ENCODE measurements at regions not wholly inside any gene's neighbourhood (a gene's known extent, or its start where the extent isn't known, plus 50 kb on each side); places are given as distances from the start of the nearest gene placed in this dataset.

DNA sequence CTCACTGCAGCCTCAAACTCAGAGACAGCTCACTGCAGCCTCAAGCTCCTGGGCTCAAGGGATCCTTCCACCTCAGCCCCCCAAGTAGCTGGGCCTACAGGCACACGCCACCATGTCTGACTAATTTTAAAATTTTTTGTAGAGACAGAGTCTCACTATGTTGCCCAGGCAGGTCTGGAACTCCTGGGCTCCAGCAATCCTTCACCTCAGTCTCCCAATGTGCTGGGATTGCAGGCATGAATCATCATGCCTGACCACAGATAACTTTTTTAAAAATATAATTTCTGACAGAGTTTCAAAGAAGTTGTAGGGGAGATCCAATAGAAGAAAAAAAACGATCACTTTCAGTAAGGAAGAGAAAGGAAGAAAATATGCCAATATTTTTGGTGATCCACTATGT lies 189.7 kb upstream of the CDKN3 start:
- Histone ChIP-seq H3K4me2 (no peak overlapping the region), H3K4me1 (ENCODE audit: control insufficient read depth in 1 of 2, insufficient read depth in 2 of 2, low read depth in 1 of 2, low read length in 1 of 2) (peaks cover 0 to 7% of the 10 kb centered on the region in 2 experiments; a peak in 1 of 4 replicates), H3F3A (replicated peaks; ENCODE audit: insufficient read depth) (peaks cover 3% of the 10 kb centered on the region), H3K36me3 (replicated peaks in 1 of 2; ENCODE audit: control insufficient read depth in 1 of 2, insufficient read depth in 2 of 2, low read length in 1 of 2) (no peaks in the 10 kb centered on the region), H4K20me1 (ENCODE audit: insufficient read depth) (no peaks in the 10 kb centered on the region), H3K9me2 (no peaks in the 10 kb centered on the region), H3K79me2 (ENCODE audit: insufficient read depth) (no peaks in the 10 kb centered on the region), H3K4me3 (ENCODE audit: low read depth in 2 of 2, low read length in 1 of 2) (no peak overlapping the region), H3K9ac (no peak overlapping the region), H2AFZ (ENCODE audit: low read depth) (no peak overlapping the region), H3K9me3 (no peaks in the 10 kb centered on the region), H3K27ac (ENCODE audit: low read depth in 2 of 2, low read length in 1 of 2) (no peak overlapping the region), H3K27me3 (ENCODE audit: insufficient read depth) (no peaks in the 10 kb centered on the region)
- TF ChIP-seq RAD21 (IDR thresholded peaks at IDR 0.05; ENCODE audit: low read length) (no peak), EZH2phosphoT487 (IDR thresholded peaks at IDR 0.05; ENCODE audit: borderline replicate concordance, low read depth) (no peak), FOXJ3 (CRISPR knock-in tag; IDR thresholded peaks at IDR 0.05) (no peak), MEF2A (IDR thresholded peaks at IDR 0.05; ENCODE audit: borderline replicate concordance, low read depth) (no peak)
- TF ChIP-seq, protein P1, sequence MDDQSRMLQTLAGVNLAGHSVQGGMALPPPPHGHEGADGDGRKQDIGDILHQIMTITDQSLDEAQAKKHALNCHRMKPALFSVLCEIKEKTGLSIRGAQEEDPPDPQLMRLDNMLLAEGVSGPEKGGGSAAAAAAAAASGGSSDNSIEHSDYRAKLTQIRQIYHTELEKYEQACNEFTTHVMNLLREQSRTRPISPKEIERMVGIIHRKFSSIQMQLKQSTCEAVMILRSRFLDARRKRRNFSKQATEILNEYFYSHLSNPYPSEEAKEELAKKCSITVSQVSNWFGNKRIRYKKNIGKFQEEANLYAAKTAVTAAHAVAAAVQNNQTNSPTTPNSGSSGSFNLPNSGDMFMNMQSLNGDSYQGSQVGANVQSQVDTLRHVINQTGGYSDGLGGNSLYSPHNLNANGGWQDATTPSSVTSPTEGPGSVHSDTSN (IDR thresholded peaks at IDR 0.05): no peak
- WGBS (ENCODE audit: low lambda C conversion rate): 44% methylated on average over 2 of the region's 2 CpGs
- ChIA-PET POLR2A (no interaction called here), CTCF (no interaction called here)
- DNase-seq: no peak

DNA sequence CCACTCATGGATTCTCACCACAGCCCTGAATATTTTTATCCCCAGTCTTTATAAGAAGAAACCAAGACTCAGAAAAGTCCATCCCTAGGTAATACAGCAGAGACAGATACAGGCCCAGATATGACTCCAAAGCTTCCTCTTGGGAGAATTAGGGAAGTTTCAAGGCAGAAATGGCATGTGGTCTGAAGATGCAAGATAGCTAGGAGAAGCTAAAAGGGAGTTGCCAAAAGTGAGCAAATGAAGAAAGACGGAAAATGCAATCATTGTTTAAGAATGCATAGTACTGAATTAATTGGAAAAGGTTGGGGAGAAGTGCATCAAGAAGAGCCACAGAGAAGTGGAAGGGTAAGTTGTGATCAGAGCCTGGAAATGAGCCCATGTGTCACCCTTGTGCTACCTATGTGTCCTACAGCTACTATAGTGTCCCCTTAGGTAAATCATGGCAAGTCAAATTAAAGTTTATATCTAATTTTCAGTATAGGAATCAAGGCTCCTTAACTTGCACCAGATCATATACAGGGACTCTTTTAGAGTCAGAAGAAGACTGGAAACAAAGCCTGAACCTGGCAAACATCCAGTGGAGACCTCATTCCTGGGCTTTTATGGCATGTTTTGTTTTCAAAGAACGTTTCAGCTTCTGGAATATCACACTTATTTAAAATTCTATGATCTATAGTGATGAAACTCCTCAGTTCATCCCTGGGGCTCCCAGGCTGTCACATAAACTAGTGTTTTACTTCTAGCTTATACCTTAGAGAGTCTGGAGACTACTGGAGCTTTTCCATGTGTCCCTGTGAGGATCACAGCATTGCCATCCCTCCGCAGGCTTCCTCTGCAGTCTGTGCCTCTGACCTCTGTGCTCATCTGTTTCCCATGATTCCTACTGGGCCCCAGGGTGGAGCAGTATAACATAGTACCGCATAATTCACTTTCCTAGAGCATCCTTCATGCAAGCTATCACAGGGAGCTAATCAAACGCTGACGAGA lies 189.0 kb upstream of the CDKN3 start:
- Histone ChIP-seq H3K4me3 (ENCODE audit: low read depth in 2 of 2, low read length in 1 of 2) (no peak overlapping the region), H4K20me1 (ENCODE audit: insufficient read depth) (no peaks in the 10 kb centered on the region), H3K36me3 (replicated peaks in 1 of 2; ENCODE audit: control insufficient read depth in 1 of 2, insufficient read depth in 2 of 2, low read length in 1 of 2) (no peaks in the 10 kb centered on the region), H3F3A (replicated peaks; ENCODE audit: insufficient read depth) (peaks cover 3% of the 10 kb centered on the region), H3K79me2 (ENCODE audit: insufficient read depth) (no peaks in the 10 kb centered on the region), H3K27me3 (ENCODE audit: insufficient read depth) (no peaks in the 10 kb centered on the region), H3K9me2 (no peaks in the 10 kb centered on the region), H3K9me3 (no peaks in the 10 kb centered on the region), H3K27ac (ENCODE audit: low read depth in 2 of 2, low read length in 1 of 2) (no peak overlapping the region), H2AFZ (ENCODE audit: low read depth) (no peak overlapping the region), H3K4me2 (no peak overlapping the region), H3K4me1 (ENCODE audit: control insufficient read depth in 1 of 2, insufficient read depth in 2 of 2, low read depth in 1 of 2, low read length in 1 of 2) (peaks cover 0 to 7% of the 10 kb centered on the region in 2 experiments; a peak in 1 of 4 replicates), H3K9ac (no peak overlapping the region)
- TF ChIP-seq YY1 (IDR thresholded peaks at IDR 0.05; ENCODE audit: low read depth): no peak
- TF ChIP-seq EP300 (IDR thresholded peaks at IDR 0.05; ENCODE audit: borderline replicate concordance in 1 of 2, low read depth in 1 of 2, low read length in 1 of 2): no peak
- TF ChIP-seq MEF2A (IDR thresholded peaks at IDR 0.05; ENCODE audit: borderline replicate concordance, low read depth): no peak
- TF ChIP-seq POLR2AphosphoS5 (IDR thresholded peaks at IDR 0.05; ENCODE audit: low read depth, low read length): no peak
- no peak for TF ChIP-seq FOSL2 (IDR thresholded peaks at IDR 0.05; ENCODE audit: borderline replicate concordance, low read depth)
- no peak for TF ChIP-seq CHD2 (IDR thresholded peaks at IDR 0.05; ENCODE audit: low read length, partially characterized antibody)
- no peak for TF ChIP-seq EZH2phosphoT487 (IDR thresholded peaks at IDR 0.05; ENCODE audit: borderline replicate concordance, low read depth)
- no peak for TF ChIP-seq ELF1 (IDR thresholded peaks at IDR 0.05)
- TF ChIP-seq, protein P2, sequence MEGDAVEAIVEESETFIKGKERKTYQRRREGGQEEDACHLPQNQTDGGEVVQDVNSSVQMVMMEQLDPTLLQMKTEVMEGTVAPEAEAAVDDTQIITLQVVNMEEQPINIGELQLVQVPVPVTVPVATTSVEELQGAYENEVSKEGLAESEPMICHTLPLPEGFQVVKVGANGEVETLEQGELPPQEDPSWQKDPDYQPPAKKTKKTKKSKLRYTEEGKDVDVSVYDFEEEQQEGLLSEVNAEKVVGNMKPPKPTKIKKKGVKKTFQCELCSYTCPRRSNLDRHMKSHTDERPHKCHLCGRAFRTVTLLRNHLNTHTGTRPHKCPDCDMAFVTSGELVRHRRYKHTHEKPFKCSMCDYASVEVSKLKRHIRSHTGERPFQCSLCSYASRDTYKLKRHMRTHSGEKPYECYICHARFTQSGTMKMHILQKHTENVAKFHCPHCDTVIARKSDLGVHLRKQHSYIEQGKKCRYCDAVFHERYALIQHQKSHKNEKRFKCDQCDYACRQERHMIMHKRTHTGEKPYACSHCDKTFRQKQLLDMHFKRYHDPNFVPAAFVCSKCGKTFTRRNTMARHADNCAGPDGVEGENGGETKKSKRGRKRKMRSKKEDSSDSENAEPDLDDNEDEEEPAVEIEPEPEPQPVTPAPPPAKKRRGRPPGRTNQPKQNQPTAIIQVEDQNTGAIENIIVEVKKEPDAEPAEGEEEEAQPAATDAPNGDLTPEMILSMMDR (IDR thresholded peaks at IDR 0.05): no peak
- WGBS (ENCODE audit: low lambda C conversion rate): 51% methylated on average over 6 of the region's 6 CpGs
- ChIA-PET POLR2A (no interaction called here), CTCF (interaction anchor here (0.7 to 1.6 kb wide), 3 partner anchors 16 to 140 kb away, joined by 3 to 4 read pairs (median 4); no protein-coding TSS in a partner anchor)
- no peak for DNase-seq

All from SK-N-SH (cell line).